Tibial artery (tissue), 4 donors: ENCODE measurements at regions not wholly inside any gene's neighbourhood (a gene's known extent, or its start where the extent isn't known, plus 50 kb on each side); places are given as distances from the start of the nearest gene placed in this dataset.
"Not testable (repeated sequence)": the region's sequence is repeated elsewhere in the genome, so short reads cannot be mapped to it uniquely, and the experiment has no call there.

Experiments
- DNase-seq, 2 donors: peaks; one replicate each; pipeline ENCODE4 v3.0.0-alpha.2; 2019
- H3K27ac ChIP-seq, 2 donors: fragments of 200-600 bp; sonication (generic) in 1 of 2; 1 replicate in 1 of 2; 2 replicates in 1 of 2; pipeline ENCODE4 v1.5.1; 2018 to 2019; ENCODE audit warnings: mild to moderate bottlenecking in 1 of 2
- H3K27me3 ChIP-seq, 2 donors: fragments of 200-600 bp; sonication (generic) in 1 of 2; one replicate each; pipeline versions ENCODE4 v1.5.1 to v1.6.0; 2016 to 2019
- H3K36me3 ChIP-seq, 3 donors: fragments of 200-600 bp; sonication (generic) in 2 of 3; one replicate each; pipeline ENCODE4 v1.5.1; 2016 to 2019; ENCODE audit warnings: mild to moderate bottlenecking in 2 of 3
- H3K4me1 ChIP-seq, 4 donors: fragments of 200-600 bp; sonication (generic) in 2 of 4; 1 replicate in 3 of 4; 2 replicates in 1 of 4; pipeline ENCODE4 v1.5.1; 2016 to 2019
- H3K4me3 ChIP-seq, 2 donors: fragments of 200-600 bp; sonication (generic) in 1 of 2; 1 replicate in 1 of 2; 2 replicates in 1 of 2; pipeline ENCODE4 v1.5.1; 2018 to 2019; ENCODE audit warnings: mild to moderate bottlenecking in 2 of 2
- H3K9me3 ChIP-seq, 3 donors: fragments of 200-600 bp; sonication (generic) in 1 of 3; one replicate each; pipeline ENCODE4 v1.5.1; 2016 to 2019
- intact Hi-C: fragments of 100-400 bp; cut with DNase I; formaldehyde crosslinking; loops from one replicate; pipeline ENCODE4 v1.15.0; 2023; ENCODE audit warnings: low total_unique reads
- TF ChIP-seq, protein P1 (sequence below), 2 experiments: fragments of 200-600 bp in 1 of 2; fragments of 450-650 bp in 1 of 2; IDR thresholded peaks; one replicate each; pipeline ENCODE4 v1.5.1; 2017 to 2019; ENCODE audit warnings: antibody characterized with exemption in 2 of 2, mild to moderate bottlenecking in 1 of 2, moderate library complexity in 1 of 2

DNA sequence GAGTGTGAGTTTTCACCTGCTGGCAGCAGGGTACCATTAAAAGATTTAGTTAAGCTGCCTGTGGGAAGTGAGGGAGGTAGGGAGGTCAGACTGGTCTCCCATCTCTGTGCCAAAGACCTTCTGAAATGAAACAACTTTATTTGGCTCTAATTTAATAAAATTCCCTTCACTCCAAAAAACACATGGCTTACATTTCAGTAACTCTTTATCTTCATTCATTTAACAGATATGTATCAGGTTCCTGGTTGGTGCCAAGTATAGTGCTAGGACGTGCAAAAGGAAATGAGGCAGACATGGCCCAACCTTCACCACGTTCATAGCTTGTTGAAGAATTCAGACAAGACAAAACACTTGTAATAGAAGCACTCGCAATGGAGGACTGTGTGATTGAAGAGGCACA is 282.3 kb downstream of the SEC16B start:
- Histone ChIP-seq H3K36me3 (no peaks in the 10 kb centered on the region), H3K4me1 (no peaks in the 10 kb centered on the region), H3K9me3 (no peaks in the 10 kb centered on the region), H3K4me3 (no peak overlapping the region), H3K27me3 (no peaks in the 10 kb centered on the region), H3K27ac (no peak overlapping the region)
- TF ChIP-seq, protein P1, sequence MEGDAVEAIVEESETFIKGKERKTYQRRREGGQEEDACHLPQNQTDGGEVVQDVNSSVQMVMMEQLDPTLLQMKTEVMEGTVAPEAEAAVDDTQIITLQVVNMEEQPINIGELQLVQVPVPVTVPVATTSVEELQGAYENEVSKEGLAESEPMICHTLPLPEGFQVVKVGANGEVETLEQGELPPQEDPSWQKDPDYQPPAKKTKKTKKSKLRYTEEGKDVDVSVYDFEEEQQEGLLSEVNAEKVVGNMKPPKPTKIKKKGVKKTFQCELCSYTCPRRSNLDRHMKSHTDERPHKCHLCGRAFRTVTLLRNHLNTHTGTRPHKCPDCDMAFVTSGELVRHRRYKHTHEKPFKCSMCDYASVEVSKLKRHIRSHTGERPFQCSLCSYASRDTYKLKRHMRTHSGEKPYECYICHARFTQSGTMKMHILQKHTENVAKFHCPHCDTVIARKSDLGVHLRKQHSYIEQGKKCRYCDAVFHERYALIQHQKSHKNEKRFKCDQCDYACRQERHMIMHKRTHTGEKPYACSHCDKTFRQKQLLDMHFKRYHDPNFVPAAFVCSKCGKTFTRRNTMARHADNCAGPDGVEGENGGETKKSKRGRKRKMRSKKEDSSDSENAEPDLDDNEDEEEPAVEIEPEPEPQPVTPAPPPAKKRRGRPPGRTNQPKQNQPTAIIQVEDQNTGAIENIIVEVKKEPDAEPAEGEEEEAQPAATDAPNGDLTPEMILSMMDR (IDR thresholded peaks at IDR 0.05) = no peak
- intact Hi-C loops = no loop called here
- DNase-seq = no peak

DNA sequence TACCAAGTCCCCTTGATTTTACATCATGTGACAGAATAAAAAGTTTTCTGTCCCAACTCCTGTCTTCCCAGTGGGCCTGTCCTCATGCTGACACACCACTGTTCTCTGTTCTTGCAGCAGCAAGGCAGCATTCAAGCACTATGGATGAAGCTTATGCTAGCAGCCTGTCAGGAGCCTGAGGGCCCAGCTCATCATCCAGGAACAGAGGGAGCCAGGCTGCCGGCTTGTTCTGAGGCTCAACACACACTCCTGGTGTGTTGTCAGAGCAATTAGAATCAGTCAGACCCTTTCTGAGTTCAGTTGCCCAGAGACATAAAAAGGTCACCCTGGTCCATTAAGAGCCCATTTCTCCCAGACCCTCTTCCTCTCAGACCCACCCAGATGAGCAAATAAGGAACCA is 282.9 kb downstream of the SEC16B start:
- TF ChIP-seq, protein P1 (IDR thresholded peaks at IDR 0.05) = no peak
- intact Hi-C loops = no loop called here
- H3K9me3 ChIP-seq = no peaks in the 10 kb centered on the region
- H3K36me3 ChIP-seq = no peaks in the 10 kb centered on the region
- H3K4me3 ChIP-seq = no peak overlapping the region
- H3K4me1 ChIP-seq = no peaks in the 10 kb centered on the region
- H3K27ac ChIP-seq = no peak overlapping the region
- no peak for DNase-seq
- H3K27me3 ChIP-seq = no peaks in the 10 kb centered on the region

DNA sequence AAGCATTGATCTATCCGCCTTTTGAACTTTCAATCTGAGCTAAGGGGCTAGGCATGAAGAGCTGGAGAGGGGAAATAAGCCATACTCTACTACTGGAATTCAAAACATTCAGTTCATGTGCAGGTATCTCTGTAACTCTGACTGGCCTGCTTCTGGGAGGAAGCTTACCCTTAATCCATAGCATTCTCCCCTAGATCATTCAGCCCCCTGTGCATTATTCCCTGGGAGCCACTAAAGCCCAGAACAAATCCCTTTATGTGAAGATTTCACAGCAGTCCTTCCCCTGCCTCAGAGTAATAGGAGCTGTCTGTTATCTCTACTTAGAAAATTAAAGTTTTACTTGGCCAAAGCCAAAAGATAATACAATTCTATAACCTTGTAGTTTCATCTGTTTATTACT is 300.7 kb downstream of the SEC16B start:
- H3K27me3 ChIP-seq = no peaks in the 10 kb centered on the region
- no peak for DNase-seq
- no peaks in the 10 kb centered on the region for H3K4me1 ChIP-seq
- intact Hi-C loops = no loop called here
- TF ChIP-seq, protein P1 (IDR thresholded peaks at IDR 0.05) = no peak
- no peak overlapping the region for H3K27ac ChIP-seq
- H3K4me3 ChIP-seq = no peak overlapping the region
- no peaks in the 10 kb centered on the region for H3K9me3 ChIP-seq
- H3K36me3 ChIP-seq = no peaks in the 10 kb centered on the region

DNA sequence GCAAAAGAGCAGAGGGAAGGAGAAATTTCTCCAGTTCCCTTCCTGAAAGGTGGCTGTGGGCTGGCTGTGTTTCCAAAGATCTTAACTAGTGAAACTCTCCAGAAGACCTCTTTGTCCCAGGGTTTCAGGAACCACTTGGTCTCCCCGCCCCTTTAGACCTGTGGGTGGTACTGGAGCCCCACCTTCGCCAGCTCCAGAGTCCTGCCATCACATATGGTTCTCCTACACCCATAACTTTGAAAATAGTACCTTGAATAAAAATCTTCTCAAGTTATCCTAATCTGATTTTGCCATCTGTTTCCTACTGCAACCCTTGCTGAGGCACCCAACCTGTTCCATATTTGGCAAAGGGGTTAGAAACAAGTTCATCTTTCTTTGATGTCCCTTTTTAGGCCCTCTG is 303.9 kb downstream of the SEC16B start:
- intact Hi-C loops = no loop called here
- Histone ChIP-seq H3K27ac (no peak overlapping the region), H3K36me3 (no peaks in the 10 kb centered on the region), H3K4me1 (no peaks in the 10 kb centered on the region), H3K27me3 (no peaks in the 10 kb centered on the region), H3K9me3 (peaks cover 0 to 4% (median 0%) of the 10 kb centered on the region in 3 donors), H3K4me3 (no peak overlapping the region)
- DNase-seq = no peak
- TF ChIP-seq, protein P1 (IDR thresholded peaks at IDR 0.05) = no peak

DNA sequence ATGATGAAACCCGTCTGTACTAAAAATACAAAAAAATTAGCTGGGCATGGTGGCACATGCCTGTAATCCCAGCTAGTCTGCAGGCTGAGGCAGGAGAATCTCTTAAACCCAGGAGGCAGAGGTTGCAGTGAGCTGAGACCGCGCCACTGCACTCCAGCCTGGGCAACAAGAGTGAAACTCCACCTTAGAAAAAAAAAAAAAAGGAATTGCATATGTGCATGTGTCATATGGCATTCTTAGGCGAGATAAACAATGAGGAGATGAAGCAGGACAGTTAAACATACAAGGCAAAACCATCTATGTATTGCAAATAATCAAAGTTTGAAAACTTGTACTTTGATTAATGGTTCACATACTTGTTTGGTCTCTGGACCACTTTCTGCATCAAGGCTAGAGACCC is 305.1 kb downstream of the SEC16B start:
- H3K36me3 ChIP-seq, intact Hi-C loops, H3K27ac ChIP-seq, DNase-seq, H3K9me3 ChIP-seq, H3K4me3 ChIP-seq, H3K4me1 ChIP-seq, H3K27me3 ChIP-seq: not testable (repeated sequence)

DNA sequence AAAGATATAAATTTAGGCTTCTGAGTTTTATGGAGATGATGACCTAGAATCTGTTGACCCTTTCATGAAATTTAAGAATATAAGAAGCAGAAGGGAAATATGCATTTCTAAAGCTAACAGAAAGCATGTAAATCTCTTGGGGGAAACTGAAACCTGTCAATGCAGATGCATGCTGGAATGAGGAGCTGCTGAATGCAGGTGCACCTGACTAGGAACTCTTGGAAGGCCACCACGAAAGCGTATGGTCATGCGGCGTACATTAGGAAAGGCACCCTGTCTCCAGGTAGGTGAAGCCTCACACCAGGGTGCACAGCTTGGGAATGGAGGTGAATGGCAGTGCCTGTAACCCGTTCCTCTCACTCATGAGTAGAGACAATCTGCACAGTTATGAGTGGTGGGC is 309.7 kb downstream of the SEC16B start:
- DNase-seq = no peak
- H3K4me3 ChIP-seq = no peak overlapping the region
- no peaks in the 10 kb centered on the region for H3K36me3 ChIP-seq
- no peak overlapping the region for H3K27ac ChIP-seq
- no peaks in the 10 kb centered on the region for H3K4me1 ChIP-seq
- intact Hi-C loops = no loop called here
- TF ChIP-seq, protein P1 (IDR thresholded peaks at IDR 0.05) = no peak
- H3K9me3 ChIP-seq = peaks cover 0 to 4% (median 0%) of the 10 kb centered on the region in 3 donors
- H3K27me3 ChIP-seq = no peaks in the 10 kb centered on the region
